CD4-positive, alpha-beta T cell (primary cell): ENCODE measurements at regions not wholly inside any gene's neighbourhood (a gene's known extent, or its start where the extent isn't known, plus 50 kb on each side); places are given as distances from the start of the nearest gene placed in this dataset.

Experiments
- ATAC-seq: fragments of 200-7000 bp; cut with Tn5 transposase; one replicate; pipeline ENCODE4 v1.10.0; 2022; ENCODE audit warnings: mild to moderate bottlenecking; ENCODE audit not compliant: poor library complexity
- CTCF ChIA-PET: fragments of 350-600 bp; sonication (Branson Sonifier 250); formaldehyde crosslinking; loops from one replicate; lab custom pipeline; 2021; ENCODE audit warnings: antibody characterized with exemption, inconsistent platforms; lab: Charles Lee
- POLR2A ChIA-PET: fragments of 350-600 bp; sonication (Branson Sonifier 250); formaldehyde crosslinking; loops from one replicate; lab custom pipeline; 2021; ENCODE audit warnings: antibody characterized with exemption, inconsistent platforms; lab: Charles Lee
- DNase-seq, 14 experiments: peaks; one replicate each; pipeline ENCODE4 v3.0.0-alpha.2; 2013 to 2020; ENCODE audit warnings: mixed read lengths in 2 of 14
- H3K27ac ChIP-seq, 2 donors: one replicate each; pipeline versions ENCODE4 v1.5.1 to v1.7.0; 2013; ENCODE audit warnings: low read length in 2 of 2, low read depth in 1 of 2, mild to moderate bottlenecking in 1 of 2
- H3K27me3 ChIP-seq, 2 experiments: 1 replicate in 1 of 2; 2 replicates in 1 of 2; pipeline versions ENCODE4 v1.6.1 to v1.7.0; 2013; ENCODE audit warnings: low read length in 2 of 2, control low read depth in 1 of 2, mild to moderate bottlenecking in 1 of 2, moderate library complexity in 1 of 2; ENCODE audit not compliant: insufficient read depth in 2 of 2, control insufficient read depth in 1 of 2
- H3K36me3 ChIP-seq: one replicate; pipeline ENCODE4 v1.6.1; 2013; ENCODE audit warnings: low read length, control low read depth; ENCODE audit not compliant: insufficient read depth
- H3K4me1 ChIP-seq: one replicate; pipeline ENCODE4 v1.6.1; 2013; ENCODE audit warnings: low read length, control low read depth; ENCODE audit not compliant: insufficient read depth
- H3K4me3 ChIP-seq: one replicate; pipeline ENCODE4 v1.5.1; 2013; ENCODE audit warnings: mild to moderate bottlenecking, low read length, moderate library complexity
- H3K9me3 ChIP-seq, 2 experiments: 1 replicate in 1 of 2; 2 replicates in 1 of 2; pipeline versions ENCODE4 v1.6.1 to v1.7.0; 2013; ENCODE audit warnings: low read length in 2 of 2, mild to moderate bottlenecking in 2 of 2, control low read depth in 1 of 2, moderate library complexity in 1 of 2; ENCODE audit not compliant: control insufficient read depth in 1 of 2, insufficient read depth in 1 of 2
- H3K27ac Mint-ChIP-seq: one replicate; pipeline ENCODE4 v1.8.0; 2020; ENCODE audit warnings: mixed read lengths
- H3K27me3 Mint-ChIP-seq: one replicate; pipeline ENCODE4 v1.8.0; 2021; ENCODE audit warnings: mixed read lengths
- H3K36me3 Mint-ChIP-seq: one replicate; pipeline ENCODE4 v1.8.0; 2021; ENCODE audit warnings: low read depth, mixed read lengths
- H3K4me1 Mint-ChIP-seq: one replicate; pipeline ENCODE4 v1.8.0; 2021; ENCODE audit warnings: low read depth, mixed read lengths
- H3K4me3 Mint-ChIP-seq: one replicate; pipeline ENCODE4 v1.8.0; 2020; ENCODE audit warnings: mild to moderate bottlenecking, mixed read lengths
- H3K9me3 Mint-ChIP-seq: one replicate; pipeline ENCODE4 v1.8.0; 2020; ENCODE audit warnings: mixed read lengths
- CTCF ChIP-seq: fragments of 200-600 bp; IDR thresholded peaks from one replicate; pipeline ENCODE4 v1.8.0; 2022; ENCODE audit warnings: antibody characterized with exemption, mild to moderate bottlenecking
- intact Hi-C, 2 experiments: fragments of 100-400 bp; cut with DNase I in 1 of 2; cut with micrococcal nuclease in 1 of 2; formaldehyde crosslinking; loops; one replicate each; pipeline versions ENCODE4 v1.15.1 to v1.9.0; 2023 to 2025; cut with DNase I, micrococcal nuclease

GRCh38 chr13:68816715-68817114 is 1290.9 kb upstream of the ATXN8OS start:
- H3K36me3 ChIP-seq = no peaks in the 10 kb centered on the region
- intact Hi-C loops = no loop called here
- TF ChIP-seq CTCF = no peak
- POLR2A ChIA-PET = no interaction called here
- Mint-ChIP-seq H3K4me1 (no peaks in the 10 kb centered on the region), H3K4me3 (no peak overlapping the region), H3K27ac (no peak overlapping the region), H3K9me3 (peaks cover 5% of the 10 kb centered on the region), H3K27me3 (no peaks in the 10 kb centered on the region), H3K36me3 (no peaks in the 10 kb centered on the region)
- CTCF ChIA-PET = no interaction called here
- H3K27me3 ChIP-seq = no peaks in the 10 kb centered on the region
- no peaks in the 10 kb centered on the region for H3K4me1 ChIP-seq
- H3K9me3 ChIP-seq = no peaks in the 10 kb centered on the region
- ATAC-seq = no peak
- no peak overlapping the region for H3K27ac ChIP-seq
- no peak for DNase-seq
- no peak overlapping the region for H3K4me3 ChIP-seq

- no peak for ATAC-seq
- ChIA-PET CTCF (no interaction called here), POLR2A (no interaction called here)
- Mint-ChIP-seq H3K27me3 (no peaks in the 10 kb centered on the region), H3K4me3 (no peak overlapping the region), H3K9me3 (peaks cover 5% of the 10 kb centered on the region), H3K36me3 (no peaks in the 10 kb centered on the region), H3K27ac (no peak overlapping the region), H3K4me1 (no peaks in the 10 kb centered on the region)
- H3K27ac ChIP-seq = no peak overlapping the region
- no peak for TF ChIP-seq CTCF
- no peaks in the 10 kb centered on the region for H3K27me3 ChIP-seq
- no peak overlapping the region for H3K4me3 ChIP-seq
- H3K4me1 ChIP-seq = no peaks in the 10 kb centered on the region
- H3K9me3 ChIP-seq = no peaks in the 10 kb centered on the region
- H3K36me3 ChIP-seq = no peaks in the 10 kb centered on the region
- DNase-seq = no peak
- intact Hi-C loops = no loop called here
Measured at GRCh38 chr13:68813180-68813796, 1294.3 kb upstream of the ATXN8OS start.

DNA sequence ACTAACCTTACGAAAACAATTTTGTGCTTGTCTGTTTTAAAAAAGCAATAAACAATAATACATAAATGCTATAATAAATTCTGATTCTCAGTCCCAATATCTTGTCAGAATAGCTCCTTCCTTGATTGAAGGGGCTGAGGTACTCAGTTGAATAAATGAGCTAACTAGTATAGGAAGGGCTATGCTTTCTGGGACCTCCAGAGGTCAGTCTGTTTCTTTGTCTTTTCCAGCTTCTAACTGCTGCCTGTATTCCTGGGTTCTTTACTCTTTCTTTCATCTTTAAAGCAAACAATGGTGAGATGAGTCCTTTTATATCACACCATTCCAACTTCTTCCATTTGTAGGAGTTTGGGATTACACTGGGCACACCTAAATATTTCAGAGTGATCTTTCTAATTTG is 1297.0 kb upstream of the ATXN8OS start:
- H3K4me3 ChIP-seq = no peak overlapping the region
- H3K4me1 Mint-ChIP-seq = no peaks in the 10 kb centered on the region
- H3K4me3 Mint-ChIP-seq = no peak overlapping the region
- TF ChIP-seq CTCF = no peak
- intact Hi-C loops = no loop called here
- H3K27me3 Mint-ChIP-seq = no peaks in the 10 kb centered on the region
- no peaks in the 10 kb centered on the region for H3K4me1 ChIP-seq
- H3K27ac ChIP-seq = no peak overlapping the region
- no peaks in the 10 kb centered on the region for H3K27me3 ChIP-seq
- CTCF ChIA-PET = no interaction called here
- peaks cover 5% of the 10 kb centered on the region for H3K9me3 Mint-ChIP-seq
- H3K9me3 ChIP-seq = no peaks in the 10 kb centered on the region
- H3K27ac Mint-ChIP-seq = no peak overlapping the region
- no peak for DNase-seq
- POLR2A ChIA-PET = no interaction called here
- no peaks in the 10 kb centered on the region for H3K36me3 ChIP-seq
- no peaks in the 10 kb centered on the region for H3K36me3 Mint-ChIP-seq
- ATAC-seq = no peak
